GM12891 (cell line): ENCODE measurements at regions not wholly inside any gene's neighbourhood (a gene's known extent, or its start where the extent isn't known, plus 50 kb on each side); places are given as distances from the start of the nearest gene placed in this dataset.

Experiments used
- POLR2A ChIP-seq: IDR thresholded peaks from 2 replicates; pipeline ENCODE4 v1.6.1; 2011; ENCODE audit warnings: low read depth, low read length, control low read depth
- POLR2AphosphoS5 ChIP-seq: IDR thresholded peaks from 2 replicates; pipeline ENCODE4 v1.6.1; 2011; ENCODE audit warnings: low read depth, low read length, control low read depth

GRCh38 chr14:30417121-30417520 lies 141.8 kb upstream of the G2E3 start:
- no peak for TF ChIP-seq POLR2AphosphoS5
- no peak for TF ChIP-seq POLR2A
